ENCODE measurements at regions not wholly inside any gene's neighbourhood (a gene's known extent, or its start where the extent isn't known, plus 50 kb on each side); places are given as distances from the start of the nearest gene placed in this dataset.

DNA sequence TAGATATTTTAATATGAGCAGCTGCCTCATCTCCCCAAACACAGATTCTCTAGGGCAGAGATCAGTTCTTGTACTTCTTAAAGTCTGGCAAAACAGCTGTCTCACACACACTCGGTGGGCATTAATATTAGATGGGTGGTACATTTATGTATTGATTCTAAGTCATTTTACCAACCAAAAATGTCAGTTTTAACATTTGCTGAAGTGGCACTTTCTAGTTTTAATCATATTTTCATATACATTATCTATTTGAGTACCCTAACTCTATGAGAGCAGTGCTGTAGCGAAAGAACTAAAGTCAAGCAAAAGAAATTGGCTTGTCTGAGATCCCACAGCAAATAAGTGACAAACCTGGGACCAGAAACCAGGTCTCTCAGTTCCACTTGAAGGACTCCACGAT lies 134.5 kb upstream of the SPRY1 start:
- H3K9me3 Mint-ChIP-seq (ENCODE audit: unreplicated experiment): no peaks in the 10 kb centered on the region
- no peaks in the 10 kb centered on the region for H3K36me3 Mint-ChIP-seq (ENCODE audit: low read depth, unreplicated experiment)
- no peak overlapping the region for H3K4me3 Mint-ChIP-seq (ENCODE audit: unreplicated experiment)
- no peaks in the 10 kb centered on the region for H3K27me3 Mint-ChIP-seq (ENCODE audit: unreplicated experiment)
- TF ChIP-seq, protein P1, sequence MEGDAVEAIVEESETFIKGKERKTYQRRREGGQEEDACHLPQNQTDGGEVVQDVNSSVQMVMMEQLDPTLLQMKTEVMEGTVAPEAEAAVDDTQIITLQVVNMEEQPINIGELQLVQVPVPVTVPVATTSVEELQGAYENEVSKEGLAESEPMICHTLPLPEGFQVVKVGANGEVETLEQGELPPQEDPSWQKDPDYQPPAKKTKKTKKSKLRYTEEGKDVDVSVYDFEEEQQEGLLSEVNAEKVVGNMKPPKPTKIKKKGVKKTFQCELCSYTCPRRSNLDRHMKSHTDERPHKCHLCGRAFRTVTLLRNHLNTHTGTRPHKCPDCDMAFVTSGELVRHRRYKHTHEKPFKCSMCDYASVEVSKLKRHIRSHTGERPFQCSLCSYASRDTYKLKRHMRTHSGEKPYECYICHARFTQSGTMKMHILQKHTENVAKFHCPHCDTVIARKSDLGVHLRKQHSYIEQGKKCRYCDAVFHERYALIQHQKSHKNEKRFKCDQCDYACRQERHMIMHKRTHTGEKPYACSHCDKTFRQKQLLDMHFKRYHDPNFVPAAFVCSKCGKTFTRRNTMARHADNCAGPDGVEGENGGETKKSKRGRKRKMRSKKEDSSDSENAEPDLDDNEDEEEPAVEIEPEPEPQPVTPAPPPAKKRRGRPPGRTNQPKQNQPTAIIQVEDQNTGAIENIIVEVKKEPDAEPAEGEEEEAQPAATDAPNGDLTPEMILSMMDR (IDR thresholded peaks at IDR 0.05; ENCODE audit: unreplicated experiment): no peak
- no peak for DNase-seq (ENCODE audit: low spot score)
- H3K4me1 Mint-ChIP-seq (ENCODE audit: unreplicated experiment): peaks cover 8% of the 10 kb centered on the region
- H3K27ac Mint-ChIP-seq (ENCODE audit: unreplicated experiment): no peak overlapping the region

DNA sequence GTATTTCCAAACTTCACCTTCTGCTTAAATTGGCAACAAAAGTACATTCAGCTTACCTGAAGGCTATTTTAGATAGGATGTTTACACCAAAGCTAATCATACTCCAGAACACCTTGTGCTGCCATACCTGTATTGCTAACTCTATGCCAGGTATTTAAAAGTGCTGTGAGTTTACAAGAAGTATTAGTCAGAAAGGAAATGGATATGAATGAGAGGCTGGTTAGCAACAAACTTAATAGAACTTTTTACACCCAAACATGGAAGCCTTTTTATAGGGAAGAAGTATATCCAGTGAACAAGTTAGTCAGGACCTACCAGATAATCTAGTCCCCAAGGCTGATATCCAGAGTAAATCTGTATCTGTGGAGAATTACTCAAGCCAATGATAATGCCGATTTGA lies 131.2 kb upstream of the SPRY1 start:
- TF ChIP-seq, protein P1 (IDR thresholded peaks at IDR 0.05; ENCODE audit: unreplicated experiment): no peak
- H3K27ac Mint-ChIP-seq (ENCODE audit: unreplicated experiment): no peak overlapping the region
- H3K9me3 Mint-ChIP-seq (ENCODE audit: unreplicated experiment): no peaks in the 10 kb centered on the region
- H3K4me3 Mint-ChIP-seq (ENCODE audit: unreplicated experiment): no peak overlapping the region
- peaks cover 2% of the 10 kb centered on the region for H3K4me1 Mint-ChIP-seq (ENCODE audit: unreplicated experiment)
- H3K36me3 Mint-ChIP-seq (ENCODE audit: low read depth, unreplicated experiment): no peaks in the 10 kb centered on the region
- H3K27me3 Mint-ChIP-seq (ENCODE audit: unreplicated experiment): no peaks in the 10 kb centered on the region
- DNase-seq (ENCODE audit: low spot score): no peak

GRCh38 chr4:123266221-123266620 lies 130.4 kb upstream of the SPRY1 start:
- Mint-ChIP-seq H3K27me3 (ENCODE audit: unreplicated experiment) (no peaks in the 10 kb centered on the region), H3K36me3 (ENCODE audit: low read depth, unreplicated experiment) (no peaks in the 10 kb centered on the region), H3K9me3 (ENCODE audit: unreplicated experiment) (no peaks in the 10 kb centered on the region), H3K4me1 (ENCODE audit: unreplicated experiment) (peaks cover 2% of the 10 kb centered on the region), H3K4me3 (ENCODE audit: unreplicated experiment) (no peak overlapping the region), H3K27ac (ENCODE audit: unreplicated experiment) (no peak overlapping the region)
- TF ChIP-seq, protein P1 (IDR thresholded peaks at IDR 0.05; ENCODE audit: unreplicated experiment): no peak
- DNase-seq (ENCODE audit: low spot score): no peak

- Mint-ChIP-seq H3K27me3 (ENCODE audit: unreplicated experiment) (no peaks in the 10 kb centered on the region), H3K4me3 (ENCODE audit: unreplicated experiment) (no peak overlapping the region), H3K4me1 (ENCODE audit: unreplicated experiment) (peaks cover under 1% of the 10 kb centered on the region), H3K9me3 (ENCODE audit: unreplicated experiment) (no peaks in the 10 kb centered on the region), H3K36me3 (ENCODE audit: low read depth, unreplicated experiment) (no peaks in the 10 kb centered on the region), H3K27ac (ENCODE audit: unreplicated experiment) (no peak overlapping the region)
- DNase-seq (ENCODE audit: low spot score): no peak
- TF ChIP-seq, protein P1 (IDR thresholded peaks at IDR 0.05; ENCODE audit: unreplicated experiment): no peak
Observed at GRCh38 chr4:123278755-123279154, 117.8 kb upstream of the SPRY1 start.

DNA sequence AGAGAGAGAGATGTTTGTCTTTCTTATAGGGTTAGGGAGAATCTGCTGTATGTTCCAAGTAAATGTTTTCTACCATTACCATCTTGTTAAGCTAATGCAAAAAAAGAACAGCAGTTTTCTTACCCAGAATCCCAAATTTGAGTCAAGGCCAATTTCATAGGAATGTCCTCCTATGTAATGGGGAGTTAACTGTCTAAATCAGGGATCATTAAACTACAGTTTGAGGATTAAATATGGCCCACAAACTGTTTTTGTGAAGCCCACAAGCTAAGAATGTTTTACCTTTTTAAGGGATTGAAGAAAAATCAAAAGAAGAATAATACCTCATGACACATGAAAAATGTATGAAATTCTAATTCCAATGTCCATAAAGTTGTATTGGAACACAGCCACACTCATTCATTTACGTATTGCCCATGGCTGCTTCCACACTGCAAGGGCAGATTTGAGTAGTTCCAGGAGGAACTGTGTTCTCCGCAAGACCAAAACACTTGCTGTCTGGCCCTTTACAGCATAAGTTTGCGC lies 113.2 kb upstream of the SPRY1 start:
- no peaks in the 10 kb centered on the region for H3K36me3 Mint-ChIP-seq (ENCODE audit: low read depth, unreplicated experiment)
- no peaks in the 10 kb centered on the region for H3K27me3 Mint-ChIP-seq (ENCODE audit: unreplicated experiment)
- H3K4me3 Mint-ChIP-seq (ENCODE audit: unreplicated experiment): no peak overlapping the region
- peaks cover 9% of the 10 kb centered on the region for H3K4me1 Mint-ChIP-seq (ENCODE audit: unreplicated experiment)
- H3K27ac Mint-ChIP-seq (ENCODE audit: unreplicated experiment): no peak overlapping the region
- no peaks in the 10 kb centered on the region for H3K9me3 Mint-ChIP-seq (ENCODE audit: unreplicated experiment)
- TF ChIP-seq, protein P1 (IDR thresholded peaks at IDR 0.05; ENCODE audit: unreplicated experiment): no peak
- DNase-seq (ENCODE audit: low spot score): no peak

Data from endothelial cell (in vitro differentiated cells).